ENCODE measurements at regions not wholly inside any gene's neighbourhood (a gene's known extent, or its start where the extent isn't known, plus 50 kb on each side); places are given as distances from the start of the nearest gene placed in this dataset.
"Not testable (repeated sequence)": the region's sequence is repeated elsewhere in the genome, so short reads cannot be mapped to it uniquely, and the experiment has no call there.

- TF ChIP-seq CTCF, POLR2A (IDR thresholded peaks at IDR 0.05): not testable (repeated sequence)
Measured at GRCh38 chr22:27109406-27109805, 452.0 kb downstream of the MIAT start.

Data from Peyer's patch (tissue), 4 donors.